ENCODE measurements at regions not wholly inside any gene's neighbourhood (a gene's known extent, or its start where the extent isn't known, plus 50 kb on each side); places are given as distances from the start of the nearest gene placed in this dataset.
"Not testable (repeated sequence)": the region's sequence is repeated elsewhere in the genome, so short reads cannot be mapped to it uniquely, and the experiment has no call there.

GRCh38 chr5:120330558-120330957, 133.5 kb upstream of the PRR16 start:
- no peaks in the 10 kb centered on the region for H3K36me3 ChIP-seq (ENCODE audit: insufficient read depth, low read length, poor library complexity, severe bottlenecking)
- no peak for TF ChIP-seq CTCF (conservative IDR thresholded peaks at IDR 0.05; ENCODE audit: low read depth, low read length)
- TF ChIP-seq EZH2 (IDR thresholded peaks at IDR 0.05; ENCODE audit: borderline replicate concordance, low read depth, low read length, poor library complexity, severe bottlenecking): no peak
- no peaks in the 10 kb centered on the region for H3K4me1 ChIP-seq (ENCODE audit: insufficient read depth, low read length, poor library complexity, severe bottlenecking)
- no peak overlapping the region for H3K27ac ChIP-seq (ENCODE audit: low read depth, low read length, poor library complexity, severe bottlenecking)
- intact Hi-C loops (cut with micrococcal nuclease; ENCODE audit: unreplicated experiment): no loop called here
- no peaks in the 10 kb centered on the region for H3K27me3 ChIP-seq (replicated peaks; ENCODE audit: insufficient read depth, low read depth, low read length, poor library complexity)
- DNase-seq (ENCODE audit: low spot score): no peak
- CTCF ChIA-PET: no interaction called here
- H3K9me3 ChIP-seq (ENCODE audit: low read depth, low read length, poor library complexity, severe bottlenecking): no peaks in the 10 kb centered on the region
- H3K4me3 ChIP-seq (ENCODE audit: low read depth, low read length, poor library complexity, severe bottlenecking): no peak overlapping the region
- no TSS peak for BruUV-seq (replicated peaks)
- POLR2A ChIA-PET (ENCODE audit: low non-redundant PET): no interaction called here

- intact Hi-C loops (cut with micrococcal nuclease; ENCODE audit: unreplicated experiment): no loop called here
- Histone ChIP-seq H3K4me3 (ENCODE audit: low read depth, low read length, poor library complexity, severe bottlenecking) (no peak overlapping the region), H3K4me1 (ENCODE audit: insufficient read depth, low read length, poor library complexity, severe bottlenecking) (no peaks in the 10 kb centered on the region), H3K36me3 (ENCODE audit: insufficient read depth, low read length, poor library complexity, severe bottlenecking) (no peaks in the 10 kb centered on the region), H3K9me3 (ENCODE audit: low read depth, low read length, poor library complexity, severe bottlenecking) (no peaks in the 10 kb centered on the region), H3K27ac (ENCODE audit: low read depth, low read length, poor library complexity, severe bottlenecking) (no peak overlapping the region), H3K27me3 (replicated peaks; ENCODE audit: insufficient read depth, low read depth, low read length, poor library complexity) (no peaks in the 10 kb centered on the region)
- ChIA-PET POLR2A (ENCODE audit: low non-redundant PET) (interaction anchor here (0.7 kb wide), 1 partner anchor 21 kb away, joined by 3 read pairs; no protein-coding TSS in a partner anchor), CTCF (no interaction called here)
- DNase-seq (ENCODE audit: low spot score): no peak
- BruUV-seq (replicated peaks): no TSS peak
- TF ChIP-seq CTCF (conservative IDR thresholded peaks at IDR 0.05; ENCODE audit: low read depth, low read length) (no peak), EZH2 (IDR thresholded peaks at IDR 0.05; ENCODE audit: borderline replicate concordance, low read depth, low read length, poor library complexity, severe bottlenecking) (no peak)
Observed at GRCh38 chr5:120344181-120344580, 119.9 kb upstream of the PRR16 start.

GRCh38 chr5:120345947-120346346, 118.2 kb upstream of the PRR16 start:
- POLR2A ChIA-PET (ENCODE audit: low non-redundant PET): no interaction called here

GRCh38 chr5:120351071-120351470, 113.0 kb upstream of the PRR16 start:
- CTCF ChIA-PET; BruUV-seq (replicated peaks); H3K4me3 ChIP-seq (ENCODE audit: low read depth, low read length, poor library complexity, severe bottlenecking); H3K27me3 ChIP-seq (replicated peaks; ENCODE audit: insufficient read depth, low read depth, low read length, poor library complexity); intact Hi-C loops (cut with micrococcal nuclease; ENCODE audit: unreplicated experiment); H3K4me1 ChIP-seq (ENCODE audit: insufficient read depth, low read length, poor library complexity, severe bottlenecking); H3K27ac ChIP-seq (ENCODE audit: low read depth, low read length, poor library complexity, severe bottlenecking); DNase-seq (ENCODE audit: low spot score); H3K36me3 ChIP-seq (ENCODE audit: insufficient read depth, low read length, poor library complexity, severe bottlenecking); H3K9me3 ChIP-seq (ENCODE audit: low read depth, low read length, poor library complexity, severe bottlenecking); POLR2A ChIA-PET (ENCODE audit: low non-redundant PET): not testable (repeated sequence)

More at GRCh38 chr5:120345947-120346346, 118.2 kb upstream of the PRR16 start:
- Histone ChIP-seq H3K27me3 (replicated peaks; ENCODE audit: insufficient read depth, low read depth, low read length, poor library complexity) (no peaks in the 10 kb centered on the region), H3K4me3 (ENCODE audit: low read depth, low read length, poor library complexity, severe bottlenecking) (no peak overlapping the region), H3K27ac (ENCODE audit: low read depth, low read length, poor library complexity, severe bottlenecking) (no peak overlapping the region), H3K9me3 (ENCODE audit: low read depth, low read length, poor library complexity, severe bottlenecking) (no peaks in the 10 kb centered on the region), H3K36me3 (ENCODE audit: insufficient read depth, low read length, poor library complexity, severe bottlenecking) (no peaks in the 10 kb centered on the region), H3K4me1 (ENCODE audit: insufficient read depth, low read length, poor library complexity, severe bottlenecking) (no peaks in the 10 kb centered on the region)
- intact Hi-C loops (cut with micrococcal nuclease; ENCODE audit: unreplicated experiment): no loop called here
- TF ChIP-seq EZH2 (IDR thresholded peaks at IDR 0.05; ENCODE audit: borderline replicate concordance, low read depth, low read length, poor library complexity, severe bottlenecking): no peak
- BruUV-seq (replicated peaks): no TSS peak
- CTCF ChIA-PET: no interaction called here
- no peak for DNase-seq (ENCODE audit: low spot score)
